AG08395 (cell line): ENCODE measurements at regions not wholly inside any gene's neighbourhood (a gene's known extent, or its start where the extent isn't known, plus 50 kb on each side); places are given as distances from the start of the nearest gene placed in this dataset.
A peak's percentile ranks its signal among the peaks of the same experiment; 100 is the strongest.

Source experiments
- DNase-seq: peaks from one replicate; pipeline ENCODE4 v3.0.0; 2012; ENCODE audit warnings: mixed read lengths, low spot score

DNA sequence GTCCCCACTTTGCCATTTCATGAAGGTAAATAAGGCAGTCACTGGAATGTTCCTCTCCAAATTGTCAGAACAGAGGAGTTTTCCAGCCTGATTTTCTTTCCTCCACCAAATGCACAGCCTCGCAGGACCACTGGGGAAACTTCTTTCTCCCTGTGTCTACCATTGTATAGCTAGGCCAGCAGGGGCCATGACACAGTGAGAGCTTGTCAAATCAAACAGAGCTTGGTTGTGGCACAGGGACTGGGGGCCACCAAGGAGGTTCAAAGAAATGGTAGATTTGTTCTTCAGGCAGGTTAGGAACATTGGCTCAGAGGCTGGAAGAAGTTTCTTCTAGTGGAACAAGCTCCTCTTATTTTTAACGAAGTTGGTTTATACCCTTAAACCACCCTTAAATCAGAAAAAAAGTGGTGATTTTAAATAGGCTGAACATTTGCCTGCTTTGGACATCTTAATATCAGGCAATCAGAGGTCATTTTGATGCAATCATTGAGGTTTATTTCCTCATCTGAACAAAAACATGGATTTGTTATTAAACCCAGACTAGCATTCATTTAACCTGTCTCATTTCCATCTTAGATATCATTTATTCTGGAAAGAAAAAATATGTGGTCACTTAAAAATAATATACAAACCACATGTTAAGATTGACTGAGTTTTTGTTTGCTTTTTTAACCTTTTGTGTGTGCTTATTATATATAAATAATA is 105.6 kb downstream of the GTPBP8 start:
- DNase-seq = no peak

DNA sequence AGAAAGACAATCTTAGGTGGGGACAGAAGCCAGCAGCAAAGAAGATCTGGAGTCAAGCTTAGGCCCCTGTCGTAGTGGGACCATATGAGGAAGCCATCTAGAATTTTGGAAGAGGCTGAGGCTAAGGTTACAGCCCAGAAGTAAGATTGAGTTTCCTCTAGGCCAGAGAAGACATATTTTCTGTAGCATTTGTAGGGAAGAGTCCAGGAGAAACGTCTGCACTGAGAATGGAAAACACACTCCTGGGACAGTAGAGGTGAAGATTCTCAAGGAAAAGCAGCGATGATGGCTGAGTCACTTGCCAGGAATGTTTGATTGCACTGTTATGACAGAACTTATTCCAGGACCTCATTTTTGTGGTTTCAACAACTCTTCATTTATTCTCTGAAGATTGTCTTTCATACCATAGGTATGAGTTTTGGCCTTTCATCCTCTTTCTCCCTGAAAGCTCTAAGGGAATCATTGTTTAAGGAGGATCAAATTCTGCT is 107.2 kb downstream of the GTPBP8 start:
- peak; percentile 86 for DNase-seq

DNA sequence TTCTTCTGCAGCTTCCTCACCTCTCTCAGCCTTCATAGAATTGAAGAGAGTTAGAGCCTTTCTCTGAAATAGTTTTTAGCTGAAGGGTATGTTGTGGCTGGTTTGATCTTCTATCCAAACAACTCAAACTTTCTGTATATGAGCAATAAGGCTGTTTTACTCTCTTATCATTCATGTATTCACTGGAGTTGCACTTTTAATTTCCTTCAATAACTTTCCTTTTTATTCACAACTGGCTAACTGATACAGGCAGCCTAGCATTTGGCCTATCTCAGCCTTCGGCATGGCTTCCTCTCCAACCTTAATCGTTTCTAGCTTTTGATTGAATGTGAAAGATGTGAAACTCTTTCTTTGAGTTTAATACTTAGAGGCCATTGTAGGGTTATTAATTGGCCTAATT is 109.3 kb downstream of the GTPBP8 start:
- no peak for DNase-seq

DNA sequence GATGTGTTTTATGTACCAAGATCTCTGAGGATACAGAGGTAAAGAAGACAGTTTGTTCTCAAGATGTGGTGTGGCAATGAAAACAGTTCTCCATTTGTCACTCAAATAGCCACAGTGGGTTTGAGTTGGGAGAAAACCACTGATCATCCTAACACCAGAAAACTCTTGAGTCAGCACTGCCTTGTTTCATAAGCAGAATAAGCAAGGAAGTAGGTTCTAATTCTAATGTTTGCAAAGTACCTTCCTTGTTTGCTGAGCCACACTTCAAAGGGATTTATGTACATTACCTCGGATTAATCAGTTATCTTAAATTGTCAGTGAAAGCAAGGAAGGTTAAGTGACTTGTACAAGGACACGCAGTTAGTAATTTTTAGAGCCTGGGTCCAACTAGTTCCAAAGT is 107.8 kb upstream of the BOC start:
- no peak for DNase-seq

DNA sequence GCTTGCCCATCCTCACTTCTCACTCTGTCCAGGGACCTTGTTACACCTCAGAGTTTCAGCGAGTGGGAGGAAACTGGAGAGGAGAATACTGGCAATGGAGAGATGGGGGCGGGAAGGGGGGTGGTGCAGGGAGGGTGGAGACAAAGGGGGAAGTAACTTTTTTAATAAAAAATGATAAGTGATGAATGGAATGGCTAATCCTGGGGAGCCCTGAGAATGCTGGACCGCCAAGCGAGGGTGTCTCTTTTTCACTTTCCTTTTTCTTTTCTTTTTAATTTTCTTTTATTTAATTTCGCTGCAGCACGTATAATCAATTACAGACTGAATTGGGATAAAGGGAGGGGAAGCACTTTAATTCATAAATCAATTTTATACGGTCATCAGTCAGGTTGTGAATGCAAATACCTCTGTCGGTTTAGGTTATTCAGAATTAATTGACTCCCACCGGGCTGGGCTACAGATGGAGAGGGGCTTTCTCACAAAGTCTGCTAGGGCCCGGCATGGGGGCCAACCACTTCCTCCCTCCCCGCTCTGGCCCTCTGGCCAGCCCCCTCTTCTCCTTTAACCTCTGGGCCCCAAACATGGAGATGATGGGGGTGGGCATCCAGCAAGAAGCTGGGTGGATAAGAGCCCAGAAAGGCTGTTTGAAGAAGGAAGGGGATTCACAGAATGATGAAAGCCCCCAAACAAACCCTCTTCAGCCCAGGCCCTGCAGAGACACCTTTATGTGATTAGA is 106.8 kb upstream of the BOC start:
- no peak for DNase-seq

DNA sequence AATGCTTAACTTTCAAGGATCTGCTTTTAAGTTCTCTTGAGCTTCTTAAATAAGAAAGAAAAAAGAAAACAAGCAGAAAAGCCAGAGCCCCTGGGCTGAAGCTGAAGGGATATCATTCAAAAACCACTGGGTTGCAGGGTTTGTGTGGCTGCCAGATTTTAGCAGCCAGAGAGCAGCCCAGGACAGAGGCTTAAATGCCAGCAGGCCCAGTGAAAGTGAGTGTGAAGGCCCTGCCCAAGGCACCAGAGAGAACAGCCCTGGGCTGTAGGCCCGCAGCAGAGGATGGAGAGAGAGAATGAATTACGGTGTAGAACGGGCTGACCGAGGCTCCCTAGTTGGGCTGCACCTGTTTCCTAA is 106.3 kb upstream of the BOC start:
- peak; percentile 53 for DNase-seq

DNA sequence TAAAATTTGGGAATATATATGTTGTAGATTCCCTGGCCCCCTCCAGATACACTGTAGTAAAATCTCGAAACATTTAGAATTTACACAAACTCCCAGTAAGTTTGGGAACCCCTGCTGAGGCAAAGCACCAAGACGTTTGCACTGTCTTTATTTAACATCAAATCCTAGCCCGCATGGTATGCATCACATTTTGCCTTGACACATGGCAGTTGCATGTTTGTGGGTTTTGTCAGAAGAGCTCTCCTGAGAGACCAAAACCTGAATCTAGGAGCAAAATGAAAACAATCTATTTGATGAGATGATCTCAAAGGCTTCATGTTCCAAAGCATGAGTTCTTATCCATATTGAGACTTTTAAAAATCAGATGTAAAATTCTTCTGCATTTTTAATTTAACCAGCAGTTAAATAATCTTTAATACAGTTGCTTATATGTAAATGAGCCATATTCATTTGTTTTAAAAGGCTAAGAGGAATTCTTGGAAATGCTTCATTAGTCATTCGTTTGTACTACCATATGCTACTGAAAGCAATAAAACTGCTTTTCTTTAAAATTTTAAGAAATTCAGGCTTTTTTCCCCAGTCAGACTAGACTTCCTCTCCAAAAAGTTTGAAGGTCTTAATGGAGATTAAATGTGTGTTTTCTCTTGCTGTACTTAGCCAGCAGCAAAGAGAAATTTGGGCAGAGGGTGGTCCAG is 105.2 kb upstream of the BOC start:
- peak; percentile 20 for DNase-seq

- DNase-seq = no peak
Measured at GRCh38 chr3:113110267-113110666, 101.1 kb upstream of the BOC start.

DNA sequence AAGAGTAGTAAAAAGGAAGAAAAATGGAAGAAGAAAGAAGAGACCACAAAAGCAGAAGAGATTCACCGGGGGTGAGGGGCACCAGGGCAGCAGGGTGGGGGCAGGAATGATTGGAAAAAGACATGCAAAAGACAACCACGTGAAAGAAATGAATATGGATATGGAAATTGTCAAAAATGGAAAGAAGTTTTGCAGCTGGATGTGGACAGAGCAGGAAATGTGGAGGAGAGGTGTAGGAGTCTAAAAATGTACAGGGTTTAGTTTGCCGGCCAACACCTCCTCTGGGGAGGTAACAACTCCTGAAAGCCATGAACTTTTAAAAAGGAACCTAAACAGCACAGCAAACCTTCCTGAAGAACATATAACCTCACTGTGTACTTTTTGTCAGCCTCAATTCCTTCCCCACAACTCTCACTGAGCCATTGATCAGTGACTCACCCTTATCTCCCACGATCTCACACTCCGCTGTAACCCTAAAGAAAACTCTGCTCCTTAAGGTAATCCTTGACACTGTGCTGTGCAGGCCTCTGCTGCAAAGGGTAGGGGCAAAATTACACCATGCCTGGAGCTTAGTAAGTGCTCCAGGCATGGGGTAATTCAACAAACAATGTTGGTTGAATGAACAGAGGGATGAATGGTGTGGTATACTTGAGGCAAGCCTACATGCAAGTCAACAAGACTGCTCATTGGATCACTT is 100.2 kb upstream of the BOC start:
- DNase-seq = no peak

DNA sequence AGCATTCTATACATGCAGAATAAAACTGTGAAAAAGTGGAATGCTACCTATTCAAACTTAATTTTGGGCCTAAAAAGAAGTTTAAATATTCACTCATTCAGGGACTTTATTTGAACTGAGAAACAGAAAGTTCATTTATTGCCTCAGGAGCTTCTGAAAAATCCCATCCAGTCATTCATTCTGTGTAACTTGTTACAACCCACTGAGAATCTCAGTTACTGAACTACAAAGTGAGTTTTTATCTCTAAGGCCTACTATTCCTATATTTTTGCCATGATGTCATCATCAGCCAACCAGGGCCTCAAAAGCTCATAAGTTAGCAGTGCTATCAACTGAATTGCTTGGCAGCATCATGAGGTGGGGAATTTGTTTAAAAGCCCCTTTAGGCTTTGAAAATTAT is 98.0 kb upstream of the BOC start:
- DNase-seq = no peak

DNA sequence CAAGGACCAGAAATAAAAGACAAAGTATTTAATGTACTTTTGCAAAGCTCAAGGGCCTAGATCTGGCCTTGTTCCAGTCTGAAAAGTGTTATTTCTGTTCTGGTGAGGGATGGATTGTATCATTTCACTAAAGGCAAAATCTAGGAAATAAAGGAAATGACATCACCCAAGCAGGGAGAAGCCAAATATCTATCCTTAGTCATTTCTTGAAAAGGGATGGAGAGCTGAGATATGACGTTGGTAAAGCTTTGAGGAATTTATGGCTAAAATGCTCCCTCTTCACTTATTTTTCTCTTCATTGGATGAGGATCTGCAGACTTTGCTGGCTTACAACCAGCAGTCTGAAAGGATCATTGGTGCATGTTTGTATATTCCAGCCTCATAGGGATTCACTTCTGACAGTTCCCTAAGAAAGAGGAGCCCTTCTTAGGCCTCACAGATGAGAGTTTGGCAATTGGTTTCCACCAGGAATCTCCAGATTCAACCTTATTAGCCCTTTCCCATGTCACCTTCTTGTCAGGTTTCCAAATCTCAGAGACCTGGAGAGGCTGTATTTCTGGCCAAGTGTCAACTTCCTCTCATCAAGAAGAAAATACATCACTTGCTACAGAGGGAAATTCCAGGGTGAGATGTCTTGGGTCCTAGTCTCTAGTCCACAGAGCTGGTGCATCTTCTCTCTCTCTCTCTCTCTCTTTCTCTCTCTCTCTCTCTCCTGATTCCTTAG is 93.7 kb upstream of the BOC start:
- peak; percentile 82 for DNase-seq

DNA sequence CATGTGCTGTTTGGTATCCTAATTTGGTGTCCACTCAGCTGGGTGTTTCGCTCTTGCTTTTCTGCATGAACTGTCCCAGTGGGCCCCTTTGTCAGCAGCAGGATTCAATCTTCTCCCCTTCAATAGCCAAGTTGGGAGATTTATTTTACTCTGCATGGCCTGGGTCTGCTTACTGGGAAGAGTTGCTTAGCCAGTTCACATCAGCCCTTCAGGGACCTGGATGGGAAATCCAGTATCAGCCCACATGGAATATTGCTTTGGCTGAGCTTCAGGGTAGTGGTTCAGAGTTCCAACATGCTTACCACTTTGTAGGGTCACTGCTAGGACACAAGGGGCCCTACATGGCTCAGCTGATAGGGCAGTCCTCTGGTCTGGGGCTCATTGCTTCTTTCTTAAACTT is 93.0 kb upstream of the BOC start:
- no peak for DNase-seq

GRCh38 chr3:113124256-113124830 is 87.0 kb upstream of the BOC start:
- no peak for DNase-seq

DNA sequence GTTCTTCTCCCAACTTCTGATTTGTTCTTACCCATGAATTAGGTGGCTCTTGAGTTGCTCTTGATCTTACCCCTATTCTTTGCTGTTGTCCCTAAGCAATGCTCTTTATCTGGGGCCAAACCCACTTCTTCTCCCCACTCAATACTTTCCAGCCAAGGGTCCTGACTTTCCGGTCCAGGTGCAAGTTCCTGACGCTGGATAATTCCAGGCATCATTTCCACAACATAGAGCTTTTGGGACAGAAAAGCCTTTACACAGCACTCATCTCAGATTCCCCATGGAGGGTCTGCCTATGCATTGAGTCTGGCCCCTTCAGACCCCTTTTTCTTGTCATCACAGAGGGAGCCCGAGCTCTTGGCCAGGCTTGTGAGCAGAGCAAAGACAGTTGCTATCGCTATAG is 85.4 kb upstream of the BOC start:
- DNase-seq = no peak

- DNase-seq = peak; percentile 31
Measured at GRCh38 chr3:113128386-113129015, 82.9 kb upstream of the BOC start.

DNA sequence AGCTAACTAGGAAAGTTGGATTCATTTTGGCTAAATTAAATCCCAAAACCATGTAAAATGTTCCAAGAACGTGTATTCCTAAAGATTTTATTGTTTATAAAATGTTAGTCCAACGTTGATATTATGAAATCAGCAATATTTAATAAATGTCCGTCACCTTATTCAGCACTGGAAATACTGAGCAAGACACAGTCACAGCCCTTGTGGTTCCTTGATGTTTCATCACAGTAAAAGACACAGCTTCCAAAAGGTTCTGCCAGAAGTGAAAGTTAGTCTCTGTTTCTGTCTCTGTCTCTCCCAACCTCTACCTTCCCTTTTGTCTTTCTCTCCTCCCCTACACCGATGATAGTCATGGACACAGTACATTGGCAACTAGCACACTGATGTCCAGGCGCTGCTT is 82.2 kb upstream of the BOC start:
- DNase-seq = no peak

- peak; percentile 83 for DNase-seq
Measured at GRCh38 chr3:113132571-113132996, 78.8 kb upstream of the BOC start.

DNA sequence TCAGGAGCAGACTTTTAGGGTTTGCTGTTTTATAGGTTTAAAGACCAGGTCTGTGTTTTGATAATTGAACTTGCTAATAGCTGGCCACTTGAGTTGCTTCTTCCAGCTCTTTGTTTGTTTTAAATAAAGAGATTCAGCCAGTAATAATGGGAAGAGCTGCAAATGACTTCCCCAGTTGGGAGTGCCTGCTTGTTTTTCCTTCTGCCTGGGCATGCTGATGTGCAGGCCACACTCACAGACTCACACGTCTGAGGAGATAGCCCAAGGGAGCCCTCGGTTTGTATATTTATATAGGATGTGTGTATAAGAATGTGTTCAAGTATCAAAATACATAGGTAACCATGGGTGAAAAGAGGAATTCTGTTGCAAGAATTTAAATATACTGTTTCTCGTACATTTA is 78.2 kb upstream of the BOC start:
- DNase-seq = no peak

- DNase-seq = peak; percentile 44
Measured at GRCh38 chr3:113136071-113136470, 75.3 kb upstream of the BOC start.

DNA sequence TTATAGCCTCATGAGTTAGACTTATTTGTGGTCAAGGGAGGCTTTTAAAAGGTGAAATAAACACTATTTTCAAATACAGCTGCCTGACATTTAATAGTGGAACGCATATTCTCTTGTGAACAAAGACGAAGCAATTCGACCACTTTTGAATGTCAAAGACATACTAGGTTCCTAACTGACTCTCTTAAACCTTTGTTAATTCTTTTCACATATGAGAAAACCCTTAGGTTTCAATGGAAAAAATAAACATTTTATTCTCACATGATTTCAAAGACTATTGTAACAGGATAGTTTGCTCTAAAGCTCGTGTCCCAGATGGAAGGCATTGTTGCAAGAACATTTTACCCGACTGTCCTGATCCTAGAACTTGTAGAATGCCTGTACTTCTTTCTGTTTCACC is 74.8 kb upstream of the BOC start:
- DNase-seq = no peak
